ENCODE measurements at regions not wholly inside any gene's neighbourhood (a gene's known extent, or its start where the extent isn't known, plus 50 kb on each side); places are given as distances from the start of the nearest gene placed in this dataset.
"Not testable (repeated sequence)": the region's sequence is repeated elsewhere in the genome, so short reads cannot be mapped to it uniquely, and the experiment has no call there.

GRCh38 chr16:66175058-66175457, 191.4 kb upstream of the CDH5 start:
- ATAC-seq (ENCODE audit: low read depth) (no peak), DNase-seq (no peak)
- H3K27me3 Mint-ChIP-seq: peaks cover 14% of the 10 kb centered on the region
- no peaks in the 10 kb centered on the region for H3K79me2 ChIP-seq (ENCODE audit: control insufficient read depth, insufficient read depth, low read length)
- no peaks in the 10 kb centered on the region for H3K27me3 ChIP-seq (replicated peaks in 1 of 4; ENCODE audit: control extremely low read depth in 1 of 4, control insufficient read depth in 3 of 4, insufficient read depth in 4 of 4, low read length in 3 of 4)
- H3K9me3 ChIP-seq (ENCODE audit: control extremely low read depth in 1 of 3, control insufficient read depth in 2 of 3, insufficient read depth in 1 of 3, low read length in 2 of 3): peaks cover 0 to 6% (median 4%) of the 10 kb centered on the region in 3 donors
- no peak overlapping the region for H3K4me3 Mint-ChIP-seq
- intact Hi-C loops (cut with micrococcal nuclease): no loop called here
- no peak overlapping the region for H3K4me3 ChIP-seq (ENCODE audit: control extremely low read depth in 1 of 5, extremely low read depth in 1 of 5, insufficient read depth in 1 of 5, low read depth in 2 of 5, low read length in 4 of 5)
- ChIA-PET CTCF (no interaction called here), POLR2A (no interaction called here)
- TF ChIP-seq EZH2 (IDR thresholded peaks at IDR 0.05; ENCODE audit: borderline replicate concordance, insufficient read depth, low read depth, low read length, poor library complexity, severe bottlenecking) (no peak), CTCF (IDR thresholded peaks at IDR 0.05) (no peak)
- no peaks in the 10 kb centered on the region for H3K4me1 Mint-ChIP-seq
- H3K36me3 ChIP-seq (replicated peaks in 1 of 2; ENCODE audit: control extremely low read depth in 1 of 2, control insufficient read depth in 1 of 2, extremely low read depth in 1 of 2, insufficient read depth in 2 of 2, low read length in 1 of 2): no peaks in the 10 kb centered on the region
- H3K4me1 ChIP-seq (ENCODE audit: control insufficient read depth in 2 of 2, insufficient read depth in 2 of 2, low read length in 2 of 2): no peaks in the 10 kb centered on the region
- 95% methylated on average over 5 of the region's 5 CpGs for WGBS (ENCODE audit: insufficient coverage)
- no peak overlapping the region for H3K4me2 ChIP-seq (replicated peaks; ENCODE audit: low read depth, low read length, poor library complexity, severe bottlenecking)
- H3K9me3 Mint-ChIP-seq (ENCODE audit: insufficient read depth): peaks cover 2% of the 10 kb centered on the region
- H3K9ac ChIP-seq (ENCODE audit: low read length): no peak overlapping the region
- no peaks in the 10 kb centered on the region for H4K20me1 ChIP-seq (ENCODE audit: control insufficient read depth, insufficient read depth, low read length, poor library complexity, severe bottlenecking)
- no peak overlapping the region for H2AFZ ChIP-seq (ENCODE audit: insufficient read depth, low read depth, low read length, poor library complexity, severe bottlenecking)
- no peak overlapping the region for H3K27ac Mint-ChIP-seq
- H3K27ac ChIP-seq (ENCODE audit: low read length in 2 of 2): no peak overlapping the region

- not testable (repeated sequence) for DNase-seq; H3K27ac Mint-ChIP-seq; H3K9me3 Mint-ChIP-seq (ENCODE audit: insufficient read depth)
These were observed 192.7 kb upstream of the CDH5 start for GRCh38 chr16:66173796-66174195.

GRCh38 chr16:66173181-66173580, 193.3 kb upstream of the CDH5 start:
- H3K4me1 ChIP-seq (ENCODE audit: control insufficient read depth in 2 of 2, insufficient read depth in 2 of 2, low read length in 2 of 2); H2AFZ ChIP-seq (ENCODE audit: insufficient read depth, low read depth, low read length, poor library complexity, severe bottlenecking); POLR2A ChIA-PET; H3K4me2 ChIP-seq (replicated peaks; ENCODE audit: low read depth, low read length, poor library complexity, severe bottlenecking); CTCF ChIA-PET; H3K9ac ChIP-seq (ENCODE audit: low read length); H3K4me1 Mint-ChIP-seq; H3K27ac Mint-ChIP-seq; H3K4me3 ChIP-seq (ENCODE audit: control extremely low read depth in 1 of 5, extremely low read depth in 1 of 5, insufficient read depth in 1 of 5, low read depth in 2 of 5, low read length in 4 of 5); H3K9me3 ChIP-seq (ENCODE audit: control extremely low read depth in 1 of 3, control insufficient read depth in 2 of 3, insufficient read depth in 1 of 3, low read length in 2 of 3); H3K27ac ChIP-seq (ENCODE audit: low read length in 2 of 2); H3K27me3 ChIP-seq (replicated peaks in 1 of 4; ENCODE audit: control extremely low read depth in 1 of 4, control insufficient read depth in 3 of 4, insufficient read depth in 4 of 4, low read length in 3 of 4); H4K20me1 ChIP-seq (ENCODE audit: control insufficient read depth, insufficient read depth, low read length, poor library complexity, severe bottlenecking); H3K4me3 Mint-ChIP-seq; H3K9me3 Mint-ChIP-seq (ENCODE audit: insufficient read depth); DNase-seq; H3K36me3 ChIP-seq (replicated peaks in 1 of 2; ENCODE audit: control extremely low read depth in 1 of 2, control insufficient read depth in 1 of 2, extremely low read depth in 1 of 2, insufficient read depth in 2 of 2, low read length in 1 of 2); ATAC-seq (ENCODE audit: low read depth); intact Hi-C loops (cut with micrococcal nuclease); H3K79me2 ChIP-seq (ENCODE audit: control insufficient read depth, insufficient read depth, low read length): not testable (repeated sequence)
- H3K27me3 Mint-ChIP-seq: peaks cover 14% of the 10 kb centered on the region
- 80% methylated on average over 1 of the region's 6 CpGs for WGBS (ENCODE audit: insufficient coverage)

More at GRCh38 chr16:66173796-66174195, 192.7 kb upstream of the CDH5 start:
- H3K27ac ChIP-seq (ENCODE audit: low read length in 2 of 2); H3K79me2 ChIP-seq (ENCODE audit: control insufficient read depth, insufficient read depth, low read length); H3K4me1 ChIP-seq (ENCODE audit: control insufficient read depth in 2 of 2, insufficient read depth in 2 of 2, low read length in 2 of 2); CTCF ChIA-PET; H3K4me3 Mint-ChIP-seq; ATAC-seq (ENCODE audit: low read depth); H2AFZ ChIP-seq (ENCODE audit: insufficient read depth, low read depth, low read length, poor library complexity, severe bottlenecking); H3K4me3 ChIP-seq (ENCODE audit: control extremely low read depth in 1 of 5, extremely low read depth in 1 of 5, insufficient read depth in 1 of 5, low read depth in 2 of 5, low read length in 4 of 5); H4K20me1 ChIP-seq (ENCODE audit: control insufficient read depth, insufficient read depth, low read length, poor library complexity, severe bottlenecking); H3K36me3 ChIP-seq (replicated peaks in 1 of 2; ENCODE audit: control extremely low read depth in 1 of 2, control insufficient read depth in 1 of 2, extremely low read depth in 1 of 2, insufficient read depth in 2 of 2, low read length in 1 of 2); POLR2A ChIA-PET; H3K9ac ChIP-seq (ENCODE audit: low read length); H3K4me2 ChIP-seq (replicated peaks; ENCODE audit: low read depth, low read length, poor library complexity, severe bottlenecking); H3K9me3 ChIP-seq (ENCODE audit: control extremely low read depth in 1 of 3, control insufficient read depth in 2 of 3, insufficient read depth in 1 of 3, low read length in 2 of 3); H3K27me3 ChIP-seq (replicated peaks in 1 of 4; ENCODE audit: control extremely low read depth in 1 of 4, control insufficient read depth in 3 of 4, insufficient read depth in 4 of 4, low read length in 3 of 4); intact Hi-C loops (cut with micrococcal nuclease); H3K4me1 Mint-ChIP-seq: not testable (repeated sequence)
- H3K27me3 Mint-ChIP-seq: peaks cover 14% of the 10 kb centered on the region
- WGBS (ENCODE audit: insufficient coverage): 88% methylated on average over 3 of the region's 10 CpGs
